ENCODE measurements at regions not wholly inside any gene's neighbourhood (a gene's known extent, or its start where the extent isn't known, plus 50 kb on each side); places are given as distances from the start of the nearest gene placed in this dataset.

DNA sequence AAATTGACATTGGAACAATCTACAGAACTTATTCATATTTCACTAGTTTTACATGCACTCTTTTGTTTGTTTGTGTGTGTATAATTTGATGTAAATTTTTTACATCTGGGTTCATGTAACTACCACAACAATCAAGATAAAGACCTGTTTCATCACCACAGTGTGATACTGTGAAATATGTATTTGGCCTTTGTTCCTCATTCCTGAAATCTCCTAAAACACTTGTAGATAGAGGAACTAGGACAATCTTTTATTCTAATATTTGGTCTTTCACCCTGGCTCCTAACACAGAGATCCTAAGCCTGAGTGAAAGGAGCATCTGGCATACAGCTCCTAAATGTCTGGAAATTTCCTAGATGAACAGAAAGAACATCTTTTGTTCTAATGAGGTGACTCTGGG lies 155.0 kb upstream of the GPR149 start:
- TF ChIP-seq, protein P1, sequence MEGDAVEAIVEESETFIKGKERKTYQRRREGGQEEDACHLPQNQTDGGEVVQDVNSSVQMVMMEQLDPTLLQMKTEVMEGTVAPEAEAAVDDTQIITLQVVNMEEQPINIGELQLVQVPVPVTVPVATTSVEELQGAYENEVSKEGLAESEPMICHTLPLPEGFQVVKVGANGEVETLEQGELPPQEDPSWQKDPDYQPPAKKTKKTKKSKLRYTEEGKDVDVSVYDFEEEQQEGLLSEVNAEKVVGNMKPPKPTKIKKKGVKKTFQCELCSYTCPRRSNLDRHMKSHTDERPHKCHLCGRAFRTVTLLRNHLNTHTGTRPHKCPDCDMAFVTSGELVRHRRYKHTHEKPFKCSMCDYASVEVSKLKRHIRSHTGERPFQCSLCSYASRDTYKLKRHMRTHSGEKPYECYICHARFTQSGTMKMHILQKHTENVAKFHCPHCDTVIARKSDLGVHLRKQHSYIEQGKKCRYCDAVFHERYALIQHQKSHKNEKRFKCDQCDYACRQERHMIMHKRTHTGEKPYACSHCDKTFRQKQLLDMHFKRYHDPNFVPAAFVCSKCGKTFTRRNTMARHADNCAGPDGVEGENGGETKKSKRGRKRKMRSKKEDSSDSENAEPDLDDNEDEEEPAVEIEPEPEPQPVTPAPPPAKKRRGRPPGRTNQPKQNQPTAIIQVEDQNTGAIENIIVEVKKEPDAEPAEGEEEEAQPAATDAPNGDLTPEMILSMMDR (IDR thresholded peaks at IDR 0.05; ENCODE audit: insufficient read depth in 1 of 2, low read depth in 1 of 2, low read length in 1 of 2, severe bottlenecking in 1 of 2, unreplicated experiment in 1 of 2) = no peak
- peaks cover 5% of the 10 kb centered on the region for H3K27me3 Mint-ChIP-seq (ENCODE audit: insufficient read depth, unreplicated experiment)
- no peak overlapping the region for H3K27ac Mint-ChIP-seq (ENCODE audit: unreplicated experiment)
- CTCF ChIA-PET = no interaction called here
- H3K9me3 Mint-ChIP-seq (ENCODE audit: unreplicated experiment) = no peaks in the 10 kb centered on the region
- Histone ChIP-seq H3K27me3 (replicated peaks; ENCODE audit: control insufficient read depth, insufficient read depth, low read length) (no peaks in the 10 kb centered on the region), H3K9me3 (no peaks in the 10 kb centered on the region), H3K4me3 (ENCODE audit: low read depth, low read length) (no peak overlapping the region), H3K4me1 (no peaks in the 10 kb centered on the region), H3K36me3 (ENCODE audit: control insufficient read depth, insufficient read depth, low read length) (no peaks in the 10 kb centered on the region)
- DNase-seq = no peak
- no peak overlapping the region for H3K4me3 Mint-ChIP-seq (ENCODE audit: unreplicated experiment)
- intact Hi-C loops (cut with micrococcal nuclease; ENCODE audit: unreplicated experiment) = loop anchor here (5.0 kb wide), 1 partner anchor 162 kb away; no protein-coding TSS in a partner anchor
- POLR2A ChIA-PET = no interaction called here
- H3K4me1 Mint-ChIP-seq (ENCODE audit: low read depth, unreplicated experiment) = no peaks in the 10 kb centered on the region
- H3K36me3 Mint-ChIP-seq (ENCODE audit: insufficient read depth, unreplicated experiment) = no peaks in the 10 kb centered on the region
- no TSS peak for BruUV-seq (replicated peaks)

DNA sequence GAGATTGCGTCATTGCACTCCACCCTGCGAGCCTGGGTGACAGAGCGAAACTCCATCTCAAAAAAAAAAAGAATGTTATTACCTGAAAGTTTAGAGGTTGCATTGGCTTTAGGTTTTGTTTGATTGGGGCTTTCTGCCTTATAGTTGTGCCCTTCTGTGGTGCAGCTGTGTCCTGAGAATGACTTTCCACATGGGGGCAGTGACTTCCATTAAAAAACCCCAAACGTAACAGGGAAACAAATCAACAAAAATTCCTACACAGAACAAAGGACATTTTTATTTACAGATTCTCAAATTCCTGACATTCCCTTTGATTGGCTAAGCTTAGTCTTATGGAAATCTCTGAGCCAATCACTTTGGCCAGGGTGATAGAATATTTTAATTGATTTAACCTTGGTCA lies 154.1 kb upstream of the GPR149 start:
- no peak overlapping the region for H3K4me3 ChIP-seq (ENCODE audit: low read depth, low read length)
- no peaks in the 10 kb centered on the region for H3K9me3 Mint-ChIP-seq (ENCODE audit: unreplicated experiment)

DNA sequence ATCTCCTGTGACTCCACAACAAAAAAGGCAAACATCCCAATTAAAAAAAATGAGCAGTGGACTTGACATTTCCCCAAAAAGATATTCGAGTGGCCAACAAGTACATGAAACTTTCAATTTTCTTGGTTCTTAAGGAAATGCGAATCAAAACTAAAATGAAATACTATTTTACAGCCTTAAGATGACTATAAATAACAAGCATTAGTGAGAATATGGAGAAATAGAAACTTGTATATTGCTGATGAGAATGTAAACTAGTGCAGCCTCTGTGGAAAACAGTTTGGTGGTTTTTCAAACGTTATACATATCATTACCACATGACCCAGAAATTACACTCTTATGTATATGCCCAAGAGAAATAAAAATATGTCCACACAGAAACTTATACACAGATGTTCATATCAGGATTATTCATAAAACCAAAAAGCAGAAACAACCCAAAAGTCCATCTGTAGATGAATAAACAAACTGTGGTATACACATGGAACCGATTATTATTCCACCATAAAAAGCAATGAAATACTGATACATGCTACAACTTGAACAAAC lies 153.2 kb upstream of the GPR149 start:
- POLR2A ChIA-PET = no interaction called here
- no peaks in the 10 kb centered on the region for H3K9me3 ChIP-seq
- intact Hi-C loops (cut with micrococcal nuclease; ENCODE audit: unreplicated experiment) = loop anchor here (5.0 kb wide), 1 partner anchor 164 kb away; no protein-coding TSS in a partner anchor
- Mint-ChIP-seq H3K4me1 (ENCODE audit: low read depth, unreplicated experiment) (no peaks in the 10 kb centered on the region), H3K9me3 (ENCODE audit: unreplicated experiment) (no peaks in the 10 kb centered on the region), H3K4me3 (ENCODE audit: unreplicated experiment) (no peak overlapping the region), H3K27me3 (ENCODE audit: insufficient read depth, unreplicated experiment) (peaks cover 6% of the 10 kb centered on the region), H3K36me3 (ENCODE audit: insufficient read depth, unreplicated experiment) (no peaks in the 10 kb centered on the region), H3K27ac (ENCODE audit: unreplicated experiment) (no peak overlapping the region)
- TF ChIP-seq, protein P1 (IDR thresholded peaks at IDR 0.05; ENCODE audit: insufficient read depth in 1 of 2, low read depth in 1 of 2, low read length in 1 of 2, severe bottlenecking in 1 of 2, unreplicated experiment in 1 of 2) = no peak
- no peaks in the 10 kb centered on the region for H3K27me3 ChIP-seq (replicated peaks; ENCODE audit: control insufficient read depth, insufficient read depth, low read length)
- no peaks in the 10 kb centered on the region for H3K4me1 ChIP-seq
- no peaks in the 10 kb centered on the region for H3K36me3 ChIP-seq (ENCODE audit: control insufficient read depth, insufficient read depth, low read length)
- DNase-seq = no peak
- no TSS peak for BruUV-seq (replicated peaks)
- CTCF ChIA-PET = no interaction called here
- no peak overlapping the region for H3K4me3 ChIP-seq (ENCODE audit: low read depth, low read length)

More for the DNA sequence above, 154.1 kb upstream of the GPR149 start:
- Histone ChIP-seq H3K27me3 (replicated peaks; ENCODE audit: control insufficient read depth, insufficient read depth, low read length) (no peaks in the 10 kb centered on the region), H3K36me3 (ENCODE audit: control insufficient read depth, insufficient read depth, low read length) (no peaks in the 10 kb centered on the region), H3K4me1 (no peaks in the 10 kb centered on the region), H3K9me3 (no peaks in the 10 kb centered on the region)
- POLR2A ChIA-PET = no interaction called here
- peaks cover 5% of the 10 kb centered on the region for H3K27me3 Mint-ChIP-seq (ENCODE audit: insufficient read depth, unreplicated experiment)
- no peak overlapping the region for H3K4me3 Mint-ChIP-seq (ENCODE audit: unreplicated experiment)
- H3K36me3 Mint-ChIP-seq (ENCODE audit: insufficient read depth, unreplicated experiment) = no peaks in the 10 kb centered on the region
- BruUV-seq (replicated peaks) = no TSS peak
- DNase-seq = peak in 1 of 2 experiments; percentile 10
- intact Hi-C loops (cut with micrococcal nuclease; ENCODE audit: unreplicated experiment) = loop anchor here (5.0 kb wide), 1 partner anchor 163 kb away; no protein-coding TSS in a partner anchor
- CTCF ChIA-PET = no interaction called here
- no peak overlapping the region for H3K27ac Mint-ChIP-seq (ENCODE audit: unreplicated experiment)
- TF ChIP-seq, protein P1 (IDR thresholded peaks at IDR 0.05; ENCODE audit: insufficient read depth in 1 of 2, low read depth in 1 of 2, low read length in 1 of 2, severe bottlenecking in 1 of 2, unreplicated experiment in 1 of 2) = peak in 1 of 2 experiments; percentile 21
- no peaks in the 10 kb centered on the region for H3K4me1 Mint-ChIP-seq (ENCODE audit: low read depth, unreplicated experiment)
